ENCODE measurements at regions not wholly inside any gene's neighbourhood (a gene's known extent, or its start where the extent isn't known, plus 50 kb on each side); places are given as distances from the start of the nearest gene placed in this dataset.

GRCh38 chr6:114714836-114715507 is 372.1 kb upstream of the HS3ST5 start:
- H3K4me3 ChIP-seq (replicated peaks; ENCODE audit: low read depth, low read length): peak overlapping the region; percentile 31
- no peak for TF ChIP-seq CTCF (IDR thresholded peaks at IDR 0.05; ENCODE audit: insufficient read depth, low read length, poor library complexity, severe bottlenecking)
- DNase-seq (ENCODE audit: extremely low read depth, insufficient read length): peak; percentile 33
- no peaks in the 10 kb centered on the region for H3K27me3 ChIP-seq (replicated peaks; ENCODE audit: control insufficient read depth, insufficient read depth, low read length)
- H3K36me3 ChIP-seq (ENCODE audit: control insufficient read depth, insufficient read depth, low read length): no peaks in the 10 kb centered on the region

- H3K4me3 ChIP-seq (replicated peaks; ENCODE audit: low read depth, low read length): no peak overlapping the region
- TF ChIP-seq CTCF (IDR thresholded peaks at IDR 0.05; ENCODE audit: insufficient read depth, low read length, poor library complexity, severe bottlenecking): no peak
- no peak for DNase-seq (ENCODE audit: extremely low read depth, insufficient read length)
- no peaks in the 10 kb centered on the region for H3K27me3 ChIP-seq (replicated peaks; ENCODE audit: control insufficient read depth, insufficient read depth, low read length)
- H3K36me3 ChIP-seq (ENCODE audit: control insufficient read depth, insufficient read depth, low read length): no peaks in the 10 kb centered on the region
These were observed 370.9 kb upstream of the HS3ST5 start for GRCh38 chr6:114713690-114714089.

GRCh38 chr6:114712129-114712662 is 369.4 kb upstream of the HS3ST5 start:
- no peak overlapping the region for H3K4me3 ChIP-seq (replicated peaks; ENCODE audit: low read depth, low read length)
- no peaks in the 10 kb centered on the region for H3K27me3 ChIP-seq (replicated peaks; ENCODE audit: control insufficient read depth, insufficient read depth, low read length)
- no peak for TF ChIP-seq CTCF (IDR thresholded peaks at IDR 0.05; ENCODE audit: insufficient read depth, low read length, poor library complexity, severe bottlenecking)
- H3K36me3 ChIP-seq (ENCODE audit: control insufficient read depth, insufficient read depth, low read length): no peaks in the 10 kb centered on the region
- DNase-seq (ENCODE audit: extremely low read depth, insufficient read length): peak; percentile 24

- TF ChIP-seq CTCF (IDR thresholded peaks at IDR 0.05; ENCODE audit: insufficient read depth, low read length, poor library complexity, severe bottlenecking): no peak
- Histone ChIP-seq H3K36me3 (ENCODE audit: control insufficient read depth, insufficient read depth, low read length) (no peaks in the 10 kb centered on the region), H3K27me3 (replicated peaks; ENCODE audit: control insufficient read depth, insufficient read depth, low read length) (no peaks in the 10 kb centered on the region), H3K4me3 (replicated peaks; ENCODE audit: low read depth, low read length) (no peak overlapping the region)
- DNase-seq (ENCODE audit: extremely low read depth, insufficient read length): no peak
These were observed 364.3 kb upstream of the HS3ST5 start for GRCh38 chr6:114707081-114707620.

GRCh38 chr6:114690625-114691024 is 347.8 kb upstream of the HS3ST5 start:
- Histone ChIP-seq H3K36me3 (ENCODE audit: control insufficient read depth, insufficient read depth, low read length) (no peaks in the 10 kb centered on the region), H3K4me3 (replicated peaks; ENCODE audit: low read depth, low read length) (no peak overlapping the region), H3K27me3 (replicated peaks; ENCODE audit: control insufficient read depth, insufficient read depth, low read length) (no peaks in the 10 kb centered on the region)
- TF ChIP-seq CTCF (IDR thresholded peaks at IDR 0.05; ENCODE audit: insufficient read depth, low read length, poor library complexity, severe bottlenecking): peak; percentile 56
- no peak for DNase-seq (ENCODE audit: extremely low read depth, insufficient read length)
